ENCODE measurements at regions not wholly inside any gene's neighbourhood (a gene's known extent, or its start where the extent isn't known, plus 50 kb on each side); places are given as distances from the start of the nearest gene placed in this dataset.

DNA sequence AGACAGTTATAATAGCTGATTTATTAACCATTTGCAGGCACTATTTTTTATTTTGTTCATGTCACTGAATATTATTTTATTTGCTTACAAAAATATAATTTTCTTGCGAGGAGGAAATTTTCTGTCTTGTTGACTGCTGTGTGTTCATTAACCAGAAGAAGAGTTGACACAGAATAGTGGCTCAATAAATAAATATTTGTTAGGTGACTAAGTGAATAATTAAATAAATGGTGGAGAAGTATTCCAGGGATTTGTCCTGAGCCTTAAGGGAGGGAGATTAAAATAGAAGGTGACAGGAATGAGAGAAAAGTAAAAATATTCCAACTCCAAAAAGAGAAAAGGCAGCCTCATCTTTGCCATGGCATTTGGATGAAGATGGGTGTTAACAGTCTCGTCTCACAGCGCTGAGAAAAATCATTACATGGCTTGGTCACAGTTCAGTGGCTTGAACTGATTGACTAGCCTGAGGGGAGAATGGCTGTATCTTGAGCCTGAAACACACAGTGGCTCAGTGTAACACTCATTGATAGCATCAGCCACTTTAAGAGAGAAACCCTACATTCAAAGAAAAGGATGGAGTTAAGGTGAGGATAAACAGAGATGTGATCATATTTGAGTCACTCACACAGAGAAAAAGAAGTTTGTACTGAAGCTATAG is 449.9 kb upstream of the NAALADL2 start:
- TF ChIP-seq POLR2A (IDR thresholded peaks at IDR 0.05; ENCODE audit: extremely low read depth, insufficient read length) = no peak
- TF ChIP-seq, protein P1, sequence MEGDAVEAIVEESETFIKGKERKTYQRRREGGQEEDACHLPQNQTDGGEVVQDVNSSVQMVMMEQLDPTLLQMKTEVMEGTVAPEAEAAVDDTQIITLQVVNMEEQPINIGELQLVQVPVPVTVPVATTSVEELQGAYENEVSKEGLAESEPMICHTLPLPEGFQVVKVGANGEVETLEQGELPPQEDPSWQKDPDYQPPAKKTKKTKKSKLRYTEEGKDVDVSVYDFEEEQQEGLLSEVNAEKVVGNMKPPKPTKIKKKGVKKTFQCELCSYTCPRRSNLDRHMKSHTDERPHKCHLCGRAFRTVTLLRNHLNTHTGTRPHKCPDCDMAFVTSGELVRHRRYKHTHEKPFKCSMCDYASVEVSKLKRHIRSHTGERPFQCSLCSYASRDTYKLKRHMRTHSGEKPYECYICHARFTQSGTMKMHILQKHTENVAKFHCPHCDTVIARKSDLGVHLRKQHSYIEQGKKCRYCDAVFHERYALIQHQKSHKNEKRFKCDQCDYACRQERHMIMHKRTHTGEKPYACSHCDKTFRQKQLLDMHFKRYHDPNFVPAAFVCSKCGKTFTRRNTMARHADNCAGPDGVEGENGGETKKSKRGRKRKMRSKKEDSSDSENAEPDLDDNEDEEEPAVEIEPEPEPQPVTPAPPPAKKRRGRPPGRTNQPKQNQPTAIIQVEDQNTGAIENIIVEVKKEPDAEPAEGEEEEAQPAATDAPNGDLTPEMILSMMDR (IDR thresholded peaks at IDR 0.05; ENCODE audit: low read depth, low read length) = no peak

Data from NB4 (cell line).